ENCODE measurements at regions not wholly inside any gene's neighbourhood (a gene's known extent, or its start where the extent isn't known, plus 50 kb on each side); places are given as distances from the start of the nearest gene placed in this dataset.

DNA sequence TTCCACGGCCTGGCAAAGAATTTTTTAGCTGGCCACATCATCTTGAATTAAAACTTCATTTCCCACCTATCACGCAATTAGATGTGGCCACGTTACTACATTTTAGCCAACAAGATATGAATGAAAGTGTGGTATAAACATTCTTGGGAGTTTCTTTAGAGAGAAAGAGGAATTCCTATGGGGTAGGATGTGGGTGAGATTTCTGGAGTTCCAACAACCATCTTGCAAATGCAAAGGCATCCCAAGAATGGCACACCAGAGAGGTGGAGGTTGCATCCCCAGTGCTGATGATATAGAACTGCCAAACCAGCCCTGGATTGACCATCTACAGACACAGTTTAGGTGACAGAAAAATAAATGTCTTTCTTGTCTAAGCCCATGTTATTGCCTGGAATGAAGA lies 66.3 kb upstream of the AKAP13 start:
- TF ChIP-seq SIN3A (IDR thresholded peaks at IDR 0.05; ENCODE audit: borderline replicate concordance, insufficient read depth, low read length) (no peak), POLR2AphosphoS5 (IDR thresholded peaks at IDR 0.05; ENCODE audit: low read depth, low read length) (no peak), TAF1 (IDR thresholded peaks at IDR 0.05; ENCODE audit: borderline replicate concordance, insufficient read depth, low read length) (no peak), FOXP2 (optimal IDR thresholded peaks at IDR 0.05; ENCODE audit: borderline replicate concordance, extremely low read depth, extremely low read length, insufficient read depth) (no peak)
- TF ChIP-seq, protein P1, sequence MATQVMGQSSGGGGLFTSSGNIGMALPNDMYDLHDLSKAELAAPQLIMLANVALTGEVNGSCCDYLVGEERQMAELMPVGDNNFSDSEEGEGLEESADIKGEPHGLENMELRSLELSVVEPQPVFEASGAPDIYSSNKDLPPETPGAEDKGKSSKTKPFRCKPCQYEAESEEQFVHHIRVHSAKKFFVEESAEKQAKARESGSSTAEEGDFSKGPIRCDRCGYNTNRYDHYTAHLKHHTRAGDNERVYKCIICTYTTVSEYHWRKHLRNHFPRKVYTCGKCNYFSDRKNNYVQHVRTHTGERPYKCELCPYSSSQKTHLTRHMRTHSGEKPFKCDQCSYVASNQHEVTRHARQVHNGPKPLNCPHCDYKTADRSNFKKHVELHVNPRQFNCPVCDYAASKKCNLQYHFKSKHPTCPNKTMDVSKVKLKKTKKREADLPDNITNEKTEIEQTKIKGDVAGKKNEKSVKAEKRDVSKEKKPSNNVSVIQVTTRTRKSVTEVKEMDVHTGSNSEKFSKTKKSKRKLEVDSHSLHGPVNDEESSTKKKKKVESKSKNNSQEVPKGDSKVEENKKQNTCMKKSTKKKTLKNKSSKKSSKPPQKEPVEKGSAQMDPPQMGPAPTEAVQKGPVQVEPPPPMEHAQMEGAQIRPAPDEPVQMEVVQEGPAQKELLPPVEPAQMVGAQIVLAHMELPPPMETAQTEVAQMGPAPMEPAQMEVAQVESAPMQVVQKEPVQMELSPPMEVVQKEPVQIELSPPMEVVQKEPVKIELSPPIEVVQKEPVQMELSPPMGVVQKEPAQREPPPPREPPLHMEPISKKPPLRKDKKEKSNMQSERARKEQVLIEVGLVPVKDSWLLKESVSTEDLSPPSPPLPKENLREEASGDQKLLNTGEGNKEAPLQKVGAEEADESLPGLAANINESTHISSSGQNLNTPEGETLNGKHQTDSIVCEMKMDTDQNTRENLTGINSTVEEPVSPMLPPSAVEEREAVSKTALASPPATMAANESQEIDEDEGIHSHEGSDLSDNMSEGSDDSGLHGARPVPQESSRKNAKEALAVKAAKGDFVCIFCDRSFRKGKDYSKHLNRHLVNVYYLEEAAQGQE (IDR thresholded peaks at IDR 0.05; ENCODE audit: insufficient read depth in 1 of 2, low read depth in 2 of 2, low read length in 2 of 2), result no peak

DNA sequence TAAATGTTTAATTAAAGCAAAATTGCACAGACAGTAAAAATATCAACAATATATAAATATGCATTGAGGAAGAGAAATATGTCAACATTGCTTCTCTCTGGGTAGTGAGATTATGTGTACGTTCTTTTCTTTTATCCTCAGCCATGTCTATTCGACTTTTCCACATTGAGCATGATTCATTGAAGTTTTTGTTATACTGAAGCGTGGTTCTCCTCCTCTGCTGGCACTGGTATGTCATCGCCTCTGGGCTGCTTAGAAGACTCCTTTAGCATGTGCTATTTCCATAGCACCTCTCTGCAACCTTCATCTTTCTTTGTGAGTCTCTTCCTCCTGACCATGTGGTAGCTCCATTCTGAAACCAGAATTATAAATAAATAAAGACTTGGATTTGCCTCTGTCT lies 65.8 kb upstream of the AKAP13 start:
- TF ChIP-seq, protein P1 (IDR thresholded peaks at IDR 0.05; ENCODE audit: insufficient read depth in 1 of 2, low read depth in 2 of 2, low read length in 2 of 2), result no peak
- TF ChIP-seq POLR2AphosphoS5 (IDR thresholded peaks at IDR 0.05; ENCODE audit: low read depth, low read length), result no peak
- no peak for TF ChIP-seq SIN3A (IDR thresholded peaks at IDR 0.05; ENCODE audit: borderline replicate concordance, insufficient read depth, low read length)
- TF ChIP-seq TAF1 (IDR thresholded peaks at IDR 0.05; ENCODE audit: borderline replicate concordance, insufficient read depth, low read length), result no peak
- no peak for TF ChIP-seq FOXP2 (optimal IDR thresholded peaks at IDR 0.05; ENCODE audit: borderline replicate concordance, extremely low read depth, extremely low read length, insufficient read depth)

DNA sequence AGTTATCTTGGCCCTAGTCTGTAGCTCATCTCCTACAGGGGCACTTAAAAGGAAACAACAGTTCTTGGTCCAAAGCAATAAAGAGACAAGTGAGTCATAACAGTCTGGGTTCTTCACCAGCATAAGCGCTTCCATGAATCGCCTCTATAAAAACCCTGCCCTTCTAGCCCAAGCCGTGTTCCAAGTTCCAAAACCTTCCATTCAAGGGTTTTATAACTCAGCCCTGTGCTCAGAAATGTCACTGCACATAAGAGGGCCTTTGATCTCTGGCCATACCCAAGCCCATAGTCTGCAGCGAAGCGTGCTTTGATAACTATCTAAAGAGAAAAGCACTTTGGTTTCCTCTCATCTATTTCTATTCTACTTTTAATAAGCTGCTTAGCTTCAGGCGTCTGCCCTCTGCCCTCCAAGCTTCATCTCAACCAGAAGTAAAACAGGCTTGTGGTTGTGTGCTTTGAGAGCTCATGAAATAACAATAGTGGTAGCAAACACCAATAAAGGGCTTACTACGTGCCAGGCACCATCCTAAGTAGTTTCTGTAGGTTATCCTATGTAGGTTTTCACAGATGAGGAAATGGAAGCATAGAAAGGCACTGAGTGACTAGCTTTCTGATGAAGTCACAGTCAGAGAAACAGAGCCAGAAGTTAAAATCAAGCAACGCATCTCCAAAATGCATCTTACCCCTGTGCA lies 64.0 kb upstream of the AKAP13 start:
- TF ChIP-seq, protein P1 (IDR thresholded peaks at IDR 0.05; ENCODE audit: insufficient read depth in 1 of 2, low read depth in 2 of 2, low read length in 2 of 2), result no peak
- no peak for TF ChIP-seq FOXP2 (optimal IDR thresholded peaks at IDR 0.05; ENCODE audit: borderline replicate concordance, extremely low read depth, extremely low read length, insufficient read depth)
- no peak for TF ChIP-seq TAF1 (IDR thresholded peaks at IDR 0.05; ENCODE audit: borderline replicate concordance, insufficient read depth, low read length)
- TF ChIP-seq POLR2AphosphoS5 (IDR thresholded peaks at IDR 0.05; ENCODE audit: low read depth, low read length), result no peak
- TF ChIP-seq SIN3A (IDR thresholded peaks at IDR 0.05; ENCODE audit: borderline replicate concordance, insufficient read depth, low read length), result no peak

DNA sequence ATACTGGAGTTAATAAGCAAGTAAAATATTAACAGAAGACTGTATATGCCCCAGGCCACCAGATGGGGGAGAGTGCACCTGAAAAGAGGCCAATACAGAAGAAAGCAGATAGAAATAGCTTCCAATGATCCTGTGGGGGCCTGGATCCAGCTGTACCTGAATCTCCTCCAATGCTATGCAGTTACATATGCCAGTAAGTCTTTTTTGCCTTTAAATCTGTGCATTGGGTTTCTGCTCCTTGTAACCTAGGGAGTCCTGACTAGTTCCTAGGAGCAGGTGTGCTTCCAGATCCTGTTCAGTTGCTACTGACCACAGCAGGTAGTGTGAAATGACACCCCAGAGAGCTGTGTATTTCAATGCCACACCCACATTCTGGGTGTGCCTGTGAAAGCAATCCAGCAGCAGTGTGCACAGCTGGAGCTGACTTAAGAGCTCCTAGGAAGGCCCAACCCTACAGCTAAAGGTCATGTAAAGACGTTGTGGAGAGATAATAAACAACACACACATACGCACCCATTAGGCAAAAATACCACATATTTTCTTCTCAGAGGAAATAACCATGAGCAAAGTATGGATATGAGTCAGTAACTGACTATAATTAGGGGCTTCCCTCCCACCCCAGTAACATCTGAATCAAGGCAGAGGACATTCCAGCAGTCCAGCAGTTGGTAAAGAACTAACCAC lies 62.2 kb upstream of the AKAP13 start:
- TF ChIP-seq, protein P1 (IDR thresholded peaks at IDR 0.05; ENCODE audit: insufficient read depth in 1 of 2, low read depth in 2 of 2, low read length in 2 of 2), result peak in 1 of 2 experiments; percentile 43; a peak in 1 of 4 replicates
- TF ChIP-seq FOXP2 (optimal IDR thresholded peaks at IDR 0.05; ENCODE audit: borderline replicate concordance, extremely low read depth, extremely low read length, insufficient read depth), result no peak

All from PFSK-1 (cell line).